B cell (primary cell): ENCODE measurements at regions not wholly inside any gene's neighbourhood (a gene's known extent, or its start where the extent isn't known, plus 50 kb on each side); places are given as distances from the start of the nearest gene placed in this dataset.

Source experiments
- ATAC-seq: fragments of 200-7000 bp; cut with Tn5 transposase; one replicate; pipeline ENCODE4 v1.10.0; 2021; ENCODE audit warnings: low read depth, mild to moderate bottlenecking, moderate number of reproducible peaks, moderate library complexity
- CTCF ChIA-PET: fragments of 350-600 bp; sonication (Branson Sonifier 250); formaldehyde crosslinking; loops from one replicate; lab custom pipeline; 2021; ENCODE audit warnings: antibody characterized with exemption, inconsistent platforms; lab: Charles Lee
- POLR2A ChIA-PET: fragments of 350-600 bp; sonication (Branson Sonifier 250); formaldehyde crosslinking; loops from one replicate; lab custom pipeline; 2021; ENCODE audit warnings: antibody characterized with exemption; lab: Charles Lee
- DNase-seq: peaks from one replicate; pipeline ENCODE4 v3.0.0; 2013
- H2AFZ ChIP-seq: 2 replicates; pipeline ENCODE4 v1.6.1; 2012; ENCODE audit warnings: mild to moderate bottlenecking, low read depth, low read length; ENCODE audit not compliant: insufficient read depth, poor library complexity, severe bottlenecking
- H3K27ac ChIP-seq, 2 donors: 1 replicate in 1 of 2; 2 replicates in 1 of 2; pipeline ENCODE4 v1.5.1; 2012 to 2013; ENCODE audit warnings: low read length in 2 of 2, mild to moderate bottlenecking in 2 of 2, moderate library complexity in 1 of 2
- H3K27me3 ChIP-seq, 4 experiments: fragments of 200-600 bp in 1 of 4; sonication (generic) in 1 of 4; replicated peaks in 1 of 4; 1 replicate in 2 of 4; 2 replicates in 2 of 4; pipeline versions ENCODE4 v1.6.1 to v1.7.0; 2013 to 2016; ENCODE audit warnings: low read length in 3 of 4, mild to moderate bottlenecking in 2 of 4, mixed read lengths in 1 of 4, moderate library complexity in 1 of 4; ENCODE audit not compliant: insufficient read depth in 4 of 4, control insufficient read depth in 3 of 4; ENCODE audit errors: control extremely low read depth in 1 of 4
- H3K36me3 ChIP-seq, 2 experiments: replicated peaks in 1 of 2; 1 replicate in 1 of 2; 2 replicates in 1 of 2; pipeline versions ENCODE4 v1.6.1 to v1.7.1; 2013; ENCODE audit warnings: low read length in 1 of 2; ENCODE audit not compliant: insufficient read depth in 2 of 2, control insufficient read depth in 1 of 2; ENCODE audit errors: control extremely low read depth in 1 of 2, extremely low read depth in 1 of 2
- H3K4me1 ChIP-seq, 2 donors: fragments of 200-600 bp in 1 of 2; sonication (generic) in 1 of 2; 1 replicate in 1 of 2; 2 replicates in 1 of 2; pipeline versions ENCODE4 v1.5.1 to v1.6.1; 2013 to 2017; ENCODE audit warnings: low read length in 2 of 2; ENCODE audit not compliant: control insufficient read depth in 2 of 2, insufficient read depth in 2 of 2
- H3K4me2 ChIP-seq: replicated peaks from 2 replicates; pipeline ENCODE3; 2012; ENCODE audit warnings: mild to moderate bottlenecking, low read depth, low read length; ENCODE audit not compliant: poor library complexity, severe bottlenecking
- H3K4me3 ChIP-seq, 5 experiments: fragments of 200-600 bp in 1 of 5; sonication (generic) in 1 of 5; 1 replicate in 3 of 5; 2 replicates in 2 of 5; pipeline versions ENCODE4 v1.5.1 to v1.7.0; 2011 to 2016; ENCODE audit warnings: low read length in 4 of 5, mild to moderate bottlenecking in 4 of 5, low read depth in 2 of 5, control low read depth in 1 of 5, moderate library complexity in 1 of 5; ENCODE audit not compliant: insufficient read depth in 1 of 5; ENCODE audit errors: control extremely low read depth in 1 of 5, extremely low read depth in 1 of 5
- H3K79me2 ChIP-seq: fragments of 200-600 bp; sonication (generic); one replicate; pipeline ENCODE4 v1.6.0; 2016; ENCODE audit warnings: low read length; ENCODE audit not compliant: control insufficient read depth, insufficient read depth
- H3K9ac ChIP-seq: fragments of 200-600 bp; sonication (generic); 2 replicates; pipeline ENCODE4 v1.6.1; 2017; ENCODE audit warnings: mild to moderate bottlenecking, low read length, moderate library complexity
- H3K9me3 ChIP-seq, 3 donors: one replicate each; pipeline versions ENCODE4 v1.6.1 to v1.7.1; 2013; ENCODE audit warnings: low read length in 2 of 3; ENCODE audit not compliant: control insufficient read depth in 2 of 3, insufficient read depth in 1 of 3; ENCODE audit errors: control extremely low read depth in 1 of 3
- H4K20me1 ChIP-seq: 2 replicates; pipeline ENCODE4 v1.6.0; 2012; ENCODE audit warnings: mild to moderate bottlenecking, low read length; ENCODE audit not compliant: insufficient read depth, control insufficient read depth, poor library complexity, severe bottlenecking
- H3K27ac Mint-ChIP-seq: one replicate; pipeline ENCODE4 v1.8.0; 2021; ENCODE audit warnings: mixed read lengths
- H3K27me3 Mint-ChIP-seq: one replicate; pipeline ENCODE4 v1.8.0; 2021; ENCODE audit warnings: mixed read lengths
- H3K4me1 Mint-ChIP-seq: one replicate; pipeline ENCODE4 v1.8.0; 2021; ENCODE audit warnings: mixed read lengths
- H3K4me3 Mint-ChIP-seq: one replicate; pipeline ENCODE4 v1.8.0; 2021; ENCODE audit warnings: mixed read lengths
- H3K9me3 Mint-ChIP-seq: one replicate; pipeline ENCODE4 v1.8.0; 2022; ENCODE audit warnings: mixed read lengths; ENCODE audit not compliant: insufficient read depth
- EZH2 ChIP-seq: IDR thresholded peaks from 2 replicates; pipeline ENCODE4 v1.6.1; 2012; ENCODE audit warnings: borderline replicate concordance, low read depth, mild to moderate bottlenecking, moderate library complexity, low read length; ENCODE audit not compliant: insufficient read depth, poor library complexity, severe bottlenecking
- WGBS: methylation state at CpG from one replicate; pipeline ENCODE4 v1.1.5; 2013; ENCODE audit warnings: missing lambda C conversion rate; ENCODE audit not compliant: insufficient coverage; 5-methylcytosine and 5-hydroxymethylcytosine counted together
- intact Hi-C: fragments of 100-400 bp; cut with micrococcal nuclease; formaldehyde crosslinking; loops from one replicate; pipeline ENCODE4 v1.10.0; 2022
- TF ChIP-seq, protein P1 (sequence below): fragments of 200-600 bp; IDR thresholded peaks from one replicate; pipeline ENCODE4 v1.8.0; 2022; ENCODE audit warnings: antibody characterized with exemption, mild to moderate bottlenecking

GRCh38 chr16:79358188-79358587 lies 242.3 kb downstream of the MAF start:
- Histone ChIP-seq H3K36me3 (no peaks in the 10 kb centered on the region), H3K79me2 (no peaks in the 10 kb centered on the region), H3K4me2 (no peak overlapping the region), H3K9me3 (no peaks in the 10 kb centered on the region), H2AFZ (no peak overlapping the region), H3K27ac (no peak overlapping the region), H3K4me1 (no peaks in the 10 kb centered on the region), H3K27me3 (peaks cover 0 to 5% (median 1%) of the 10 kb centered on the region in 4 experiments), H3K9ac (no peak overlapping the region), H4K20me1 (no peaks in the 10 kb centered on the region), H3K4me3 (no peak overlapping the region)
- no peak for ATAC-seq
- DNase-seq, result no peak
- no peaks in the 10 kb centered on the region for H3K9me3 Mint-ChIP-seq
- H3K4me3 Mint-ChIP-seq, result no peak overlapping the region
- no peak for TF ChIP-seq EZH2
- TF ChIP-seq, protein P1, sequence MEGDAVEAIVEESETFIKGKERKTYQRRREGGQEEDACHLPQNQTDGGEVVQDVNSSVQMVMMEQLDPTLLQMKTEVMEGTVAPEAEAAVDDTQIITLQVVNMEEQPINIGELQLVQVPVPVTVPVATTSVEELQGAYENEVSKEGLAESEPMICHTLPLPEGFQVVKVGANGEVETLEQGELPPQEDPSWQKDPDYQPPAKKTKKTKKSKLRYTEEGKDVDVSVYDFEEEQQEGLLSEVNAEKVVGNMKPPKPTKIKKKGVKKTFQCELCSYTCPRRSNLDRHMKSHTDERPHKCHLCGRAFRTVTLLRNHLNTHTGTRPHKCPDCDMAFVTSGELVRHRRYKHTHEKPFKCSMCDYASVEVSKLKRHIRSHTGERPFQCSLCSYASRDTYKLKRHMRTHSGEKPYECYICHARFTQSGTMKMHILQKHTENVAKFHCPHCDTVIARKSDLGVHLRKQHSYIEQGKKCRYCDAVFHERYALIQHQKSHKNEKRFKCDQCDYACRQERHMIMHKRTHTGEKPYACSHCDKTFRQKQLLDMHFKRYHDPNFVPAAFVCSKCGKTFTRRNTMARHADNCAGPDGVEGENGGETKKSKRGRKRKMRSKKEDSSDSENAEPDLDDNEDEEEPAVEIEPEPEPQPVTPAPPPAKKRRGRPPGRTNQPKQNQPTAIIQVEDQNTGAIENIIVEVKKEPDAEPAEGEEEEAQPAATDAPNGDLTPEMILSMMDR, result no peak
- POLR2A ChIA-PET, result no interaction called here
- no peaks in the 10 kb centered on the region for H3K4me1 Mint-ChIP-seq
- CTCF ChIA-PET, result no interaction called here
- H3K27ac Mint-ChIP-seq, result no peak overlapping the region
- H3K27me3 Mint-ChIP-seq, result peaks cover 35% of the 10 kb centered on the region
- WGBS, result 95% methylated on average over 5 of the region's 9 CpGs
- intact Hi-C loops, result no loop called here

DNA sequence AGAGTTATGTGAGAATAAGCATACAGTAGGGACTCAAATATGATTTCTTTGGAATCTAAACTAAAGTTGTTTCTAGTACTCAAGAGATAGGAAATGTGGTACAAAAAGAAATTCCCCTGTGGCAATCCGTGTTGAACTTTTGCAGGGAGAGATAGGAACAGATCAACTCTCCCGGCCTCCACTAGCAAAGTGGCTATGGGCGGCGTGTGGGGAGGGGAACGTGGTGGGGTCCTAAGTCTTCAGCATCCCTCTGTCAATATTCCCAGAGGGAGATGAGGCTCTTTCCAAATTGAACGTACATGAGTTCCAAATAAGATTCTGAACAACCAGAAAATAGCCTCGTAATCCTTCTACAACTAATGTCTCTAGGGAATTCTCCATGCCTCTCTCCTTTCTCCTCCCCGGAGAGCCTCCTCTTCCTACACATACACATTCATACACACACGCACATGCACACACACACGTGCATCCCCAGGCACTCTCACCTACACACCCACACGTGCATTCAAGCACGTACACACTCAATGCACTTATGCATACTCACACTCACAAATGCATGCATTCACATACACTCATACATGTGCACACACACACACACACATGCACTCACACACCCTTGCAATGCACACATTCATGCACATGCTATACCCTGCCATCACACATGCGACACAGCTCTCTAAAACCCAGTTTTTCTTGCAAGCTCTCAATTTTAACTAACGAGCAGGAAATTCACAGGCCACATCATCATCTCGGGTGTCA lies 244.8 kb downstream of the MAF start:
- no peaks in the 10 kb centered on the region for H3K4me1 Mint-ChIP-seq

More for the DNA sequence above, 244.8 kb downstream of the MAF start:
- H3K27me3 Mint-ChIP-seq, result peaks cover 36% of the 10 kb centered on the region
- Histone ChIP-seq H3K36me3 (no peaks in the 10 kb centered on the region), H3K27me3 (peaks cover 0 to 5% (median 1%) of the 10 kb centered on the region in 4 experiments), H3K4me3 (no peak overlapping the region), H3K9ac (no peak overlapping the region), H3K4me1 (no peaks in the 10 kb centered on the region), H4K20me1 (no peaks in the 10 kb centered on the region), H3K4me2 (no peak overlapping the region), H3K27ac (no peak overlapping the region), H3K9me3 (no peaks in the 10 kb centered on the region), H3K79me2 (no peaks in the 10 kb centered on the region), H2AFZ (no peak overlapping the region)
- intact Hi-C loops, result no loop called here
- DNase-seq (no peak), ATAC-seq (no peak)
- ChIA-PET POLR2A (no interaction called here), CTCF (no interaction called here)
- H3K4me3 Mint-ChIP-seq, result no peak overlapping the region
- TF ChIP-seq EZH2, result no peak
- TF ChIP-seq, protein P1, result no peak
- no peaks in the 10 kb centered on the region for H3K9me3 Mint-ChIP-seq
- H3K27ac Mint-ChIP-seq, result no peak overlapping the region
- 87% methylated on average over 12 of the region's 15 CpGs for WGBS
